Activated CD8-positive, alpha-beta T cell treated with anti-CD3 and anti-CD28 coated beads for 36 hours (primary cell): ENCODE measurements at regions not wholly inside any gene's neighbourhood (a gene's known extent, or its start where the extent isn't known, plus 50 kb on each side); places are given as distances from the start of the nearest gene placed in this dataset.

Experiments
- ATAC-seq: fragments of 200-7000 bp; cut with Tn5 transposase; one replicate; pipeline ENCODE4 v1.10.0; 2021; ENCODE audit warnings: mild to moderate bottlenecking, moderate library complexity
- CTCF ChIA-PET: fragments of 350-600 bp; sonication (Branson Sonifier 250); formaldehyde crosslinking; loops from one replicate; lab custom pipeline; 2021; ENCODE audit warnings: antibody characterized with exemption; lab: Charles Lee
- POLR2A ChIA-PET: fragments of 350-600 bp; sonication (Branson Sonifier 250); formaldehyde crosslinking; loops from one replicate; lab custom pipeline; 2021; ENCODE audit warnings: antibody characterized with exemption; lab: Charles Lee
- DNase-seq: peaks from one replicate; pipeline ENCODE4 v3.0.0-alpha.2; 2020
- H3K27ac Mint-ChIP-seq: one replicate; pipeline ENCODE4 v1.8.0; 2021; ENCODE audit warnings: mild to moderate bottlenecking, mixed read lengths
- H3K27me3 Mint-ChIP-seq: one replicate; pipeline ENCODE4 v1.8.0; 2021; ENCODE audit warnings: mixed read lengths
- H3K36me3 Mint-ChIP-seq: one replicate; pipeline ENCODE4 v1.8.0; 2021; ENCODE audit warnings: low read depth, mixed read lengths
- H3K4me1 Mint-ChIP-seq: one replicate; pipeline ENCODE4 v1.8.0; 2021; ENCODE audit warnings: low read depth, mixed read lengths
- H3K4me3 Mint-ChIP-seq: one replicate; pipeline ENCODE4 v1.8.0; 2021; ENCODE audit warnings: mild to moderate bottlenecking, moderate library complexity, mixed read lengths
- H3K9me3 Mint-ChIP-seq: one replicate; pipeline ENCODE4 v1.8.0; 2021; ENCODE audit warnings: mixed read lengths
- intact Hi-C: fragments of 100-400 bp; cut with micrococcal nuclease; formaldehyde crosslinking; loops from one replicate; pipeline ENCODE4 v1.10.0; 2022
- TF ChIP-seq, protein P1 (sequence below): fragments of 200-600 bp; IDR thresholded peaks from one replicate; pipeline ENCODE4 v1.8.0; 2022; ENCODE audit warnings: antibody characterized with exemption, mild to moderate bottlenecking

DNA sequence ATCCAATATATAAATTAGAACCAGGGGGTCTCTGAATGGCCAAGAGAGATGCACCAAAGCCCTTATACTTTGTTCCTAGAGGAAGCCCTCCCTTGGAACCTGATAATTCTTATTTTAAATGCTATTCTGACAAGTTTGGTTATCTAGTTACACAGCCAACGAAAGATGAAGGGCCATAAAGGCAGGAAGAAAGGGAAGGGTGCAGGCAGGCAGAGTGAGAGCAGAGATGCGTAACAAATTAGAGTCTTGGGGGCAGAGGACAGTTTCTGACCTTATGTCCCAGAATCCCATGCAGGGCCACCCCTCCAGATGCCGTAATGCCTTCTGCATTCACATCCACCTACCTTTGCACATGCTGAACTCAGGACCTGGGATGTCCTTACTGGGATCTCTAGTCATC, 344.6 kb upstream of the ARID1B start:
- CTCF ChIA-PET = no interaction called here

GRCh38 chr6:156430386-156430785, 346.8 kb upstream of the ARID1B start:
- CTCF ChIA-PET = no interaction called here
- H3K36me3 Mint-ChIP-seq = no peaks in the 10 kb centered on the region
- DNase-seq (no peak), ATAC-seq (no peak)
- no peak overlapping the region for H3K4me3 Mint-ChIP-seq
- no peaks in the 10 kb centered on the region for H3K4me1 Mint-ChIP-seq
- TF ChIP-seq, protein P1, sequence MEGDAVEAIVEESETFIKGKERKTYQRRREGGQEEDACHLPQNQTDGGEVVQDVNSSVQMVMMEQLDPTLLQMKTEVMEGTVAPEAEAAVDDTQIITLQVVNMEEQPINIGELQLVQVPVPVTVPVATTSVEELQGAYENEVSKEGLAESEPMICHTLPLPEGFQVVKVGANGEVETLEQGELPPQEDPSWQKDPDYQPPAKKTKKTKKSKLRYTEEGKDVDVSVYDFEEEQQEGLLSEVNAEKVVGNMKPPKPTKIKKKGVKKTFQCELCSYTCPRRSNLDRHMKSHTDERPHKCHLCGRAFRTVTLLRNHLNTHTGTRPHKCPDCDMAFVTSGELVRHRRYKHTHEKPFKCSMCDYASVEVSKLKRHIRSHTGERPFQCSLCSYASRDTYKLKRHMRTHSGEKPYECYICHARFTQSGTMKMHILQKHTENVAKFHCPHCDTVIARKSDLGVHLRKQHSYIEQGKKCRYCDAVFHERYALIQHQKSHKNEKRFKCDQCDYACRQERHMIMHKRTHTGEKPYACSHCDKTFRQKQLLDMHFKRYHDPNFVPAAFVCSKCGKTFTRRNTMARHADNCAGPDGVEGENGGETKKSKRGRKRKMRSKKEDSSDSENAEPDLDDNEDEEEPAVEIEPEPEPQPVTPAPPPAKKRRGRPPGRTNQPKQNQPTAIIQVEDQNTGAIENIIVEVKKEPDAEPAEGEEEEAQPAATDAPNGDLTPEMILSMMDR = no peak
- intact Hi-C loops = no loop called here
- peaks cover 4% of the 10 kb centered on the region for H3K27me3 Mint-ChIP-seq
- POLR2A ChIA-PET = no interaction called here
- peaks cover 3% of the 10 kb centered on the region for H3K9me3 Mint-ChIP-seq
- no peak overlapping the region for H3K27ac Mint-ChIP-seq

More for the DNA sequence above, 344.6 kb upstream of the ARID1B start:
- no peaks in the 10 kb centered on the region for H3K4me1 Mint-ChIP-seq
- no peak overlapping the region for H3K4me3 Mint-ChIP-seq
- no peak for DNase-seq
- H3K27ac Mint-ChIP-seq = no peak overlapping the region
- intact Hi-C loops = no loop called here
- H3K9me3 Mint-ChIP-seq = peaks cover 3% of the 10 kb centered on the region
- H3K27me3 Mint-ChIP-seq = peaks cover 4% of the 10 kb centered on the region
- ATAC-seq = no peak
- TF ChIP-seq, protein P1 = no peak
- POLR2A ChIA-PET = no interaction called here
- H3K36me3 Mint-ChIP-seq = no peaks in the 10 kb centered on the region

GRCh38 chr6:156427345-156427744, 349.8 kb upstream of the ARID1B start:
- peaks cover 23% of the 10 kb centered on the region for H3K4me1 Mint-ChIP-seq
- no peaks in the 10 kb centered on the region for H3K36me3 Mint-ChIP-seq
- H3K27me3 Mint-ChIP-seq = peaks cover 1% of the 10 kb centered on the region
- H3K4me3 Mint-ChIP-seq = no peak overlapping the region
- TF ChIP-seq, protein P1 = no peak
- no peak overlapping the region for H3K27ac Mint-ChIP-seq
- ATAC-seq (no peak), DNase-seq (no peak)
- ChIA-PET POLR2A (no interaction called here), CTCF (interaction anchor here (1.0 to 1.6 kb wide), 3 partner anchors 22 to 159 kb away, joined by 3 to 5 read pairs (median 3); no protein-coding TSS in a partner anchor)
- intact Hi-C loops = no loop called here
- H3K9me3 Mint-ChIP-seq = no peaks in the 10 kb centered on the region

DNA sequence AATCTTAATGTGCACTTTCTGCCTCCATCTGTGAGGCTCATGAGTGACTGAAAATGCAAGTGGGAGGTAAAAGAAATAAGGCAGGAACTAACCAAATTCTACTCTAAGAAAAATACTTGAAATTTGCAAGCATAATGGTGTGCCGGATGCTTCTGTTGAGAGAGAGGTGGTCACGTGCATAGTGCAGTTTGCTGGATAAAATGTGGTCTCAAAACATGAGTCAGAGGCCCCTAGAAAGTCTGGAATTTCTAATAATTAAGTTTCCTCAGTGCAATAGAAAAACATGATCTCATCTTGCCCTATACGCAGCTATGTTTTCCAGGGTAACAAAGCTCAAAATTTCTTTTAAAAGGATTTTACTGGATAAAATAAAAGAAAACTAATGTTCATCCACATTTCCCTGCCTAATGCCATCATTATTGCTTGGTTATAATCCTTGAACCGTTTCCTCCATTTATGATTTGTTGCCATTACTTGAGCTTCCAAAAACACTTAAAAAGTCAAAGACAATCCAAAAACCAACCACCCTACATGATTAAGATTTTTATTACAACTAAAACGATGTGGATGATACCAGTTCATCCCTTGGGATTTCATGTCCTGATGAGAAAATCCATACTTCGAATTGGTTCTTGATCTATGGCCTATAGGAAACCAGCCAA, 351.7 kb upstream of the ARID1B start:
- intact Hi-C loops = no loop called here

GRCh38 chr6:156423829-156424228, 353.3 kb upstream of the ARID1B start:
- peak overlapping the region; percentile 55 for H3K27ac Mint-ChIP-seq
- no peak overlapping the region for H3K4me3 Mint-ChIP-seq
- ChIA-PET POLR2A (interaction anchor here (0.6 to 1.7 kb wide), 3 partner anchors 9 to 28 kb away, joined by 3 read pairs; no protein-coding TSS in a partner anchor), CTCF (no interaction called here)
- intact Hi-C loops = no loop called here
- H3K36me3 Mint-ChIP-seq = no peaks in the 10 kb centered on the region
- TF ChIP-seq, protein P1 = no peak
- DNase-seq = peak; percentile 73
- H3K4me1 Mint-ChIP-seq = peaks cover 23% of the 10 kb centered on the region
- peak; percentile 93 for ATAC-seq
- H3K27me3 Mint-ChIP-seq = no peaks in the 10 kb centered on the region
- H3K9me3 Mint-ChIP-seq = peaks cover 1% of the 10 kb centered on the region

More for the DNA sequence above, 351.7 kb upstream of the ARID1B start:
- Mint-ChIP-seq H3K27ac (no peak overlapping the region), H3K27me3 (peaks cover 1% of the 10 kb centered on the region), H3K4me1 (peaks cover 23% of the 10 kb centered on the region), H3K9me3 (peaks cover 1% of the 10 kb centered on the region), H3K36me3 (no peaks in the 10 kb centered on the region), H3K4me3 (no peak overlapping the region)
- CTCF ChIA-PET = no interaction called here
- DNase-seq (no peak), ATAC-seq (no peak)
- POLR2A ChIA-PET = no interaction called here
- TF ChIP-seq, protein P1 = no peak
